Hippocampal formation (tissue), 2 donors: ENCODE measurements at regions not wholly inside any gene's neighbourhood (a gene's known extent, or its start where the extent isn't known, plus 50 kb on each side); places are given as distances from the start of the nearest gene placed in this dataset.

Experiments
- DNase-seq, 2 donors: peaks; one replicate each; lab custom pipeline; 2025; lab: John Stamatoyannopoulos, UW

DNA sequence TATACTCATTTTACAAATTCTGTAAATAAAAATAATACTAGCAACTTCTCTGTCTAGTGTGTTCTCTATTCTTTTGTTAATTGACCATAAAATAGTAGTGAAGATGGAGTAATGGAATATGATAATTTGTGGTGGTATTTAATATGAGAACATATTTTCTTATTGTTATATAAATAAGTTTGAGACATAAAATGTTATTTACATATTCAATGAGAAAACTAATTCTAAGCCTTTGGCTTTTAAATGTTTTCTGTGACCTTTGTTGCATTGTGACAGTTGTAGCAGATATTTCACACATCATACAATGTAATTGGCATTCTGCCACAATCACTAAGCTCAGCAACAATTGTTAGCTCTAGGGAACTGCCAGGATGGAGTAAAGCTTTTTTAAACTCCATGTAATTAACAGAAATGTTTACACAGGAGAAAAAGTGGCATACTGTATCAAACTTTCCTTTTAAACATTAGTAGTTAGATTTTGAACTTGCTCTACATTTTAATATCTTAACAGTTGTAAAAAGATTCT is 562.1 kb upstream of the PCDH9 start:
- no peak for DNase-seq

DNA sequence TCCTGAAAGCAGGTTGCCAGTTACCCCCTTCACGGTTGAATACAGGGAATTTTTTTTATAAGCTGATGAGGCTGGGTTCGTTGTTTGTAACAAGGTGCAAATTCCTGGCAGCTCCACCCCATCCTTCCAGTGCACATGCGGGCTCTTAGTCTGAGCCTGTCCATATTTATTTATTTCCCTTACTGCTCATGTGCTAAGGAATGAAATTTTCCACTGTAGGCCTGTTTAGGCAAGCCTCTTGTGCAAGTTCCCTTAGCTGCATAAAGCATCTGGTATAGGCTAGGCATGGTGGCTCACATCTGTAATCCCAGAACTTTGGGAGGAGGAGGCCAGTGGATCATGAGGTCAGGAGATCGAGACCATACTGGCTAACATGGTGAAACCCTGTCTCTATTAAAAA is 560.9 kb upstream of the PCDH9 start:
- no peak for DNase-seq

DNA sequence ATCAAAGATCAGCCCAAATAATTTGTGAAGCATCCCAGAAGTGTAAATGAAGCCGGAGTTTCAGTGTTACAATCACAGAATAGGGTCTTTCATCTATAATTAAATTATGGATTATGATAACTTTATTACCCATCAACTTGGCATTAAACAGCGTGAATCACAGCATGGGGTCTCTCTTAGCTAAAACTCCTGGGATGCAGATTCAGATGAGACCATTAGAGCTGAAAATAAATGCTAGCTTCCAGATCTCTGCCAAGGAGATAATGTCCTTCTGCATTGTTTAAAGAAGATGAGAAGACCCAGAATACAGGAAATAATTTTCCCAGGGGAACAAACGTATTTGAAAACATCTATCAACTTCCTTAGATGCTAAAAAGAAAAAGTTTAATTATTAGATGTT is 546.0 kb upstream of the PCDH9 start:
- DNase-seq: no peak

DNA sequence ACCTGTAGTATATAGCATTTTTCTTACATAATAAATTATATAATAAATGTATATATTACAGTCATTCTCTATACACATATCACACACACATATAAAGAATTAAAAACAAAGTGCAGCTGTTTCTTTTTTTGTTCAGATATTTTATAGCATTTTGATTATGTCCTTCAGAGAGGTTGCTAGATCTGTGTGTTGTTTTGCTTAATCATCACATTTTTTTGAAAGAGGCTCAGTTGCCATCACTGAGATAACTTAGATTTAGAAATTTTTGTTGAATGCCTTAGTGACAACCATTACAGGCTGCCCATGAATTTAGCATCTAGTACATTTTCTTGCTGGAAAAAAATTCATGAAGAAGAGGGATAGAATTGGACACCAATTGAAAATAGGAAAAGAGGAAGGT is 545.2 kb upstream of the PCDH9 start:
- DNase-seq: no peak

DNA sequence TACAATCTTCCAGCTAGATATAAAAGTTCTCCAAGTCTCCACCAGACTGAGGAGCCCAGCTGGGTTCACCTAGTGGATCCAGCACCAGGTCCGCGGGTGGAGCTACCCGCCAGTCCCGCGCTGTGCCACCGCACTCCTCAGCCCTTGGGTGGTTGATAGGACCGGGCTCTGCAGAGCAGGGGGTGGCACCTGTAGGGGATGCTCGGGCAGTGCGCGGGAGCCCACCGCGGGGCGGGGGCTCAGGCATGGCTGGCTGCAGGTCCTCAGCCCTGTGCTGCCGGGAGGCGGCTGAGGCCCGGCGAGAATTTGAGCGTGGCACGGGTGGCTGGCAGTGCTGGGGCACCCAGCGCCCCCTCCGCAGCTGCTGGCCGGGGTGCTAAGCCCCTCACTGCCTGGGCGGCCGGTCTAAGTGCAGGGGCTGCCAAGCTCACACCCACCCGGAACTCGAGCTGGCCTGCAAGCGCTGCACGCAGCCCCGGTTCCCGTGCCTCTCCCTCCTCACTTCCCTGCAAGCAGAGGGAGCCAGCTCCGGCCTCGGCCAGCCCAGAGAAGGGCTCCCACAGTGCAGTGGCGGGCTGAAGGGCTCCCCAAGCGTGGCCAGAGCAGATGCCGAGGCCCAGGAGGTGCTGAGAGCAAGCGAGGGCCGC is 542.8 kb upstream of the PCDH9 start:
- no peak for DNase-seq

DNA sequence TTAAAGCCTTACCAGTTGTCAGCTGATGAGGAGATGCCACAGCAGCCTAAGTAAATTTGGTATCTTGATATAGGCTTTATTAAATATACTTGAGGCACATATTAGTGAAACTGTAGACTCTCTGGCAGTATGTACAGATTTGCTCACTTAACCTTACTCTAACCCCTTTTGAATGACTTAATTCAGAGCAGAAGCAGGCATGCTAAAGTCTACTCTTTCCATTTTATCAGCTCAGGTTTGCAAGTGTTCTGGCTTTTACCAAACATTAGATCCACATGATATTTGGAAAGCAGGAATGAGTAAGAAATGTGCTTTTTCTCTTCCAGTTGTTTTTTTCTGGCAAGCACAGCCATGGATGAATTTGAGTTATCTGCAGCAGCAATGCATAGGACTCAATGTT is 541.0 kb upstream of the PCDH9 start:
- DNase-seq: no peak

DNA sequence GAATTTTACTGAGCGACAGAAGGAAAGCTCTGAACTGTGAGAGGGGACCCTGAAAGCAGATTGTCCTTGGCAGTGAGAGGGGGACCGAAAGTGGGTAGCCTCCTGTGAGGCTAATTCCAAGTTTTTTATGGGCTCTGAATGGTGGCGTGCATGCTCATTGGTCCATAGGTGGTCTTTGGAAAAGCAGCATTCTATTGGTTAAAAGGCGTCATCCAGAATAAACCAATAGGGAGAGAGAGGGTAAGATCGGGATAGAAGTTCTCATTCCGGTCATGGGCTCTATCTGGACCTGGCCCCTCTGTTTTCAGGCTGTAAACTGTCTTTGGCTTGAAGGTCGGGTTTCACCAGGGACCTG is 539.8 kb upstream of the PCDH9 start:
- DNase-seq: no peak

DNA sequence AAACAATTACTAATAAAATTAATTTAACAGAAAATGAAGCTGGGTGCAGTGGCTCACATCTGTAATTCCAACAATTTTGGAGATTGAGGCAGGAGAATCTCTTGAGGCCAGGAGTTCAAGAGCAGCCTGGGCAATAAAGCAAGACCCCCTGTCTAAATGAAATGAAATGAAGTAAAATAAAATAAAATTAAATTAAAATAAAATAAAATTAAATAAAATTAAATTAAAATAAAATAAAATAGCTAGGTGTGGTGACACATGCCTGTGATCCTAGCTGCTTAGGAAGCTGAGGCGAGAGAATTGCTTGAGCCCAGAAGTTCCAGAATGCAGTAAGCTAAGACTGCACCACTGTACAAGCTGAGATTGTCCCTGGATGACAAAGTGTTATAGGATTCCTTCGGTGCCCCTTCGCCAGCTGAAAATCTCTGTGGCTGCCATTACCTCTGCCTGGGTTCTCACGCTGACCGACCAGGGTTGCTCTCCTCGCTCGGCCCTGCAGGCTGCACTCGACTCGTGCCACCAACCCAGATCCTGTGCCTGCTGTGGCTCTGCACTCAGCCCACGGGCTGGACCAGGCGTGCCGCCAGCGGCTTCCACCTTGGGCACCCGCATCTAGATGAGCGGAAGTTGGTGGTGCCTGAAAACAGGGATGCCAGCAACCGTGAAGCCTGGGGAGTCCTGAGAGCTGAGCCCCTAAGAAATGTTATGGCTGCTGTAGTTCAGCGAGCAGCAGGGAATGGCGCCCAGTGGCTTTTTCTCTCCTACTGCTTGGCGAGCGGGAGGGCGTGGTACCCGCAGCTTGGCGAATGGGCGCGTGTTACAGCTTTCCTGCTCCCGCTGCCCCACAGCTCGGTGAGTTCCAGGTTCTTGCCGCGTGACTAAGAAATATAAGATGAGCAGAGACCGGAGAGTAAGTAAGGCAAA is 539.2 kb upstream of the PCDH9 start:
- DNase-seq: no peak

DNA sequence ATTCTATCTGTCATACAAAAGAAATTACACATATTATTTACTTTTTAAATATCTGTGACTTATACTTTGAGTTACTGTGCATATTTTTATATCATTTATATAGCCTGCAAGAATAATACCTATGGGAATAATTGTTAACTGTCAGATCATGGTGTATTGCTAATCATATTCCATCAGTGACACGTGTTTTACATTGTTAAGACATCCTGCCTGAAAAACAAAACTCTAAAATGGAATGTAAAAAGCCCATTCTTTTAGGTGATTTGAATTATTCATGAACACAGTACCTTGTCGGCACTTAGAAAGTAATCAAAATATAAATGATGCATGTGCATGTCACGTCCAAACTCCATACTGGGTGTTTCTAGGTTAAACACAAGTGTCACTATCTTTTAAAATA is 533.8 kb upstream of the PCDH9 start:
- DNase-seq: no peak

DNA sequence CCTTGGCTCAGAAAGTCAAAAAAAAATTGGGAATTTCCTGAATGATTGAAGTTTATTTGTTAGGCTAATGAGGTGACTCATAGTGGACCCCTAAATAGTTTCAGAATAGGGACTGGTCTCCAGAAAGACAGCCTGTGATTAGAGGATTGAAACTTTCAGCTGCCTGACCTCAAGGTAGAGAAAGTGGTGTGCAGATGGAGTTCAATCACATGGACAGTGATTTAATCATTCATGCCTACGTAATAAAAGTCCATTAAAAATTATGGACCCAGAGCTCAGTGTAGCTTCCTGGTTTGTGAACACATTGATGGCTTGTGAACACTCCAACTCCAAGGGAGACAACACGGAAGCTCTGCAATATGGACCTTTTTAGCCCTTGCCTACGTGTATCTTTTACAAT is 533.2 kb upstream of the PCDH9 start:
- no peak for DNase-seq

DNA sequence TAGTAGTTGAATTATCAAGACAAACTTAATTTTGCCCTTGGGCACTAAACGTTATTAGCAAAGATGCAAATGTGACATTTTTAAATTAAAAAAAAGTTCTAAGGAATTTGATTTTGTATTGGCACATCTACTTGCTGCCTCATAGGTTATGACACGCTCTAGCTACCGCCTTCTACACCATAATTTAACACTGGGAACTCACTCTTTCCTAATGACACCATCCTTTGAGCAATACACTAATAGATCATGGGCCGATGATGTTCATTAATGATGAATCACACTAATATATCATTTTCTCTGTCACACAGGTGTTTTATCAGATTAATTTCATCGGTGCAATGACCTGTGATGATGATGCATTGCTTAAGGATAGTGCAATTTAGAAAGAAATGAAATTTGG is 528.8 kb upstream of the PCDH9 start:
- DNase-seq: no peak

DNA sequence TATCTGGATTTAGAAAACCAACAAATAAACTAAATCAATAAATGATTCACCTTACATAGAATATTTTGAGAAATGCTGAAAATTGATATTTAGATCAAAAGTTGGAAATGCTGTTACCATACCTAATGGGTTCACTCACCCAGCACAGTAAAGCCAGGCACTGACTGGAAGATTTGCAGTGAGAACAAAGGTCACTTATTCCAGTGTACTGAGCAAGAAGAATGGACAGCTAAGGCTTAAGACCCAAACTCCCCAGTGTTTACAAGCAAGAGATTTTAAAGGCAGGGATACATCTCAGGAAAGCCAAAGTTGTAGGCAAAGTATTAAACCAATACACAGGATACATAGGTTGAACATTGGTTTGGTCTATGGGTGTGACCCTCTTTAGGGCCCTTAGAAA is 523.9 kb upstream of the PCDH9 start:
- DNase-seq: no peak

DNA sequence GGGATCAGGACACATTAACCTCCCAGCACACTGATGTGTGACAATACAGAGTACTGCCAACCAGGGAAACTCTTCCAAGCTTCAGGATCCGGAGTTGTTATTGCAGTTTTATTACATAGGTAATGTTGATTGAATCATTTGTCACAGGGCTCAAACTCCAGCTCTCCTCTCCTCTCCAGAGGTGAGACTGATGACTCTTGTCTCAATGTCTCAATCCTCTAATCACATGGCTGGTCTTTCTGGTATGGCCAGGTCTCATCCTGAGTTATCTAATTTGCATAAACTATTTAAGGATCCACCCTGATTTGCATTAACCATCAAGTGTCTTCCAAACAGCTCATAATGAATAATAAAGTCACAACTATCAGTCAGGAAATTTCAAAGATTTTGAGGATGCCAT is 522.6 kb upstream of the PCDH9 start:
- DNase-seq: no peak

DNA sequence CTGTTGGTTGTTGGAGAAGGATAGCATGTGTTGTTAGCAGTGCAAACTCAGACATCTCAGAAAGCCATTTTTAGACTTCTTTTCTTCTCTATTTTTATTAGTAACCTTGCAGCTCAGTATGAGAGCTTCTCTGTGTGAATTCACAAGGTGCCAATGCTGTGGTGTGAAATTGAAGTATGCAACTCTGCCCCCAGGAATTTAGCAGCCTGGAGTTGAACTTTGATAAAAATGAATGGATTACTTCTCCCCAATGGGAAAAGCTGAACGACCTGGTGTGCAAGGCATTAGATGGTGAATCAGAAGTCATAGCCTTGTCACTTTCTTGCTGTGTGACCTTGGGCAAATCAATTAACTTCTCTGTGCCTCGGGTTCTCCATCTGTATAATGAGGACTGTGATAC is 512.3 kb upstream of the PCDH9 start:
- DNase-seq: no peak

DNA sequence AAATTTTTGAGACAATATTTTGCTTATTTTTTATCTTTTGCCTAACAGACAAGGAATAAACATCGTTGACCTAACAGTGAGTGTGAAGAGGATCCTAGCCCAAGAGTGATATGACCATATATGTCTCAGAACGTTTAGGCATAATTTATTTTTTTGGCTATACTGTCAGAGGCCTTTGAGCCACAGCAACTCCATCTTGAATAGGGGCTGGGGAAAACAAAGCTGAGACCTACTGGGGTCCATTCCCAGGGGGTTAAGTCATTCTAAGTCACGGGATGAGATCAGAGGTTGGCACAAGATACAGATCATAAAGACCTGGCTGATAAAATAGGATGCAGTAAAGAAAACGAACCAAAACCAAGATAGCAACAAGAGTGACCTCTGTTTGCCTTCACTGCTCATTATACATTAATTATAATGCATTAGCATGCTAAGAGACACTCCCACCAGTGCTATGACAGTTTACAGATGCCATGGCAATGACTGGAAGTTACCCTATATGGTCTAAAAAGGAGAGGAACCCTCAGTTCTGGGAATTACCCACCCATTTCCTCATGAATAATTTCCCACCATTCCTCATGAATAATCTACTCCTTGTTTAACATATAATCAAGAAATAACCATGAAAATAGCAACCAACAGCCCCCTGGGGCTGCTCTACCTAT is 510.9 kb upstream of the PCDH9 start:
- DNase-seq: no peak

DNA sequence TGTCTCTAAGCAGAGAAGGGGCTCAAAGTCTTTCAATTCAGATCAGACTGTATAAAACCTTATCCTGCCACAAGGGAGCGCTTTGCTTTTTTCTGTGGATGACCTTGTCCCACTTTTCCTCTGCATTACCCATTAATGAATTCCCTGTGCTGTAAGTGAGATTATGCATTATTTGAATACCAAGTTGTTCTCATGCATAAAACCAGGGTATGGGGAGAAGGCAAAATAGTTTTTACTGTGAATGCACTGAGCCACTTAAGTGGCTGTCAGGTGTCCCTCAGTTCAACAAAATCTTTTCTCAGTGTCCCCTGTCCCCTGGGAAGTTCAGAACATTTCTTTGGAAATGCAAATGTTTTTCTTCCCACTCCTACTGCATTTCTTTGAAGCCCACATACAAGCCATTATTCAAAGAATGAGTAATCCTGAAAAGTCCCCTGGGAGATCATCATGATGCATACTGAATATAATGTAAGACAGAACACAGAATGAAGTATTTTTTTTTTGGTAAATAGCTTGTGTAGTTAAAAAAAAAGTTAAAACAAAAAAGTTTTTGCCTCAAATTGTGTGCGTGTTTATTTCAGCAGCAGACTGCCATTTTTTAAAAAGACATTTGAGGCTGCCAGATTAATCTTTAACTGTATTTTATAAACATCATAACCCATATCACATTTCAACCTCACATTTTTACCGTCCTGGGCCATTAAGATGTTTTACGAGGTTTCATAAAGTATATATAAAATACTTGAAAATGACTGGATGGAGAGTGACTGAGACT is 506.7 kb upstream of the PCDH9 start:
- peak in 1 of 2 donors; percentile 75 for DNase-seq

DNA sequence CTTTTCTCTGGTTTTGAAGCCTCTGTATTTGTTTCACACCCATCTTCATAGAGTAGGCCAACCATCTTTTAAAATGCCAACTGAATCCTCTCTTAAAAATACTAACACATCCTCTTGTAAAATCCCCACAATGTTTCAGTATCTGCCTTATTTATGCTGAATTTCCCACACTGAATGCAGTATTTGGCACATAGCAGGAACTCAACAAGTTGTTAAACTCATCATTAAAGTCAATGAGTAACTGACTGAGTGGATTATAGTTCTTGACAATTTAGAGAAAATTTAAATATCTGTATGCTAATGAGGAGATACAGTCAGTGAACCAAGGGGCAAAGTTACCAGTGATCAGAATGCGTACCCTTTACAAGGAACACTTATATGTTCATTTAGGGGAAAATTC is 505.5 kb upstream of the PCDH9 start:
- DNase-seq: no peak

DNA sequence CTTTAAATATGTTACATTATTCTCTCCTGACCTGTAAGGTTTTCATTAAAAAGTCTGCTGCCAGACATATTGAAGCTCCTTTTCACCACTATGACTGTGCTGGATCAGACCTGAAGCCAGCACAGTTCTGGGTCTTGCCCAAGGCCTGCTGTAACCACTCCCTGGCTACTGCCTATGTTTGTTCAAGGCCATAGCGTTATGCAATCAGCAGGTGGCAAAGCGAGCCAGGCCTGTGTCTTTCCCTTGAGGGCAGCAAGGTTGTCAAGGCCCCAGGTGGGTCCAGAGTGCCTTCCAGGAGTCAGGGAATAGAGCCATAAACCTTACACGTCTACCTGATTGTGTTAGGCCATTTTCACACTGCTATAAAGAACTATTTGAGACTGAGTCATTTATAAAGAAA is 496.8 kb upstream of the PCDH9 start:
- no peak for DNase-seq

DNA sequence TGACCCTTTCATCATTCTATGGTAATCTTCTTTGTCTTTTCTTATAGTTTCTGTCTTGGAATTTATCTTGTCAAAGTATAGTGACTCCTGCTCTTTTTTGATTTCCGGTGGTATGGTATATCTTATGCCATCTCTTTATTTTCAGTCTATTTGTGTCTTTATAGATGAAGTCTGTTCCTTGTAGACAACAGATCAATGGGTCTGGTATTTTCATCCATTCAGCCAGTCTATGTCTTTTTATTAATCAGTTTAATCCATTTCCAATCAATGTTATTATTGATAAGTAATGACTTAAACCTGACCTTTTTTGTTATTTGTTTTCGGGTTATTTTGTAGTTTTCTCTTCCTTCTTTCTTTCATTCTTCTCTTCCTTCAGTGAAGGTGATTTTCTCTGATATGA is 495.9 kb upstream of the PCDH9 start:
- no peak for DNase-seq

DNA sequence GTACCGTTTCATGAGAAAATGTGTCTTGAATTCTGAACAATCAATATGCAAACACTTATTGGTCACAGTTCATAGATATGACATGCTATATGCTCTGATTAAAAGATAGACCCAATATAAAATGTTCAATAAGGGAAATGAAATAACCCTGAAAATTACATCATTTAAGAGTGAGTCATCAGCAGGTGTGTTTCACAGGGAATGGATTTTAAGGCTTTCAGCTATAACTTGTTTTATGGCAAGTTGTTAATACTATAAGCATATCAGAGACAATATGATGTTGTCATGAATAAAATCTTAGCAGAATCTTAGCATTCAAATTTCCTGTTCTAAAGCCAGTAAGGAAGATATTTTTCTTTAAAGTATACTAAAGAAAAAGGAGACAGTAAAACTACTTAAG is 483.4 kb upstream of the PCDH9 start:
- DNase-seq: no peak

DNA sequence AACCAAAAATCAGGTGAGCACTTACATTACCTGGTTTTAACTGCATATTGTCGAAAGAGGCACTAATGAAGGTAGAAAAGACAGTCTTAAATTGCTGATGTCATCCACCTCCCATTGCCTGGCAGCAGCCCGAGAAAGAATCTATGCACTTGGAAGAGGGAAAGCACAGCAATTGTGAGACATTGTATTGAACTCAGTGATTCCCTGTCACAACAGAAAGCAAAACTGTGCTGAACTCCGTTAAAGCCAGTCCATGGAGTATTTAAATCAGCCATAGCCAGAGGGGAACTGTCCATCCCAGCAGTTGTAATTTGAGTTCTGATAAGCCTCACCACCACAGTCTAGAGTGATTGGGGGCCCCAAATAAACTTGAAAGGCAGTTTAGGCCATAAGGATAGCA is 466.6 kb upstream of the PCDH9 start:
- no peak for DNase-seq

DNA sequence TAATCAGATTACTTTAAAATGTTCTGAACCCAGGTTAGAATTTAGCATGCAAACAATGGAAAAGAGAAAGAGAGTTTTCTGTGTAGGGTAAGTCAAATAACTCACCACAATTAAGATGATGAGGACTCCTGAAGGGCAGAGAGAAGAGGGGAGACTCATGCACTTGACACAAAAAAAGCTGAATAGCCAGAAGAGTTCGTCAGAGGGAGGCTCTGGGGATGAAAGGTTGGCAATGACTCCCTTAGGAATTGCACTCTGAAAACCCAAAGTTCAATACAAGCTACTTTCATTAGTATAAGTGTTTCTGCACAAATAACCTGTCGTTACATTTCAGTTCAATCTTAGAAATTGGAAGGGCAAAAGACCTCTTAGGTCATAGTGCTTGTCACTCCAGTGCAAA is 434.4 kb upstream of the PCDH9 start:
- DNase-seq: no peak
